HEK293 (cell line): ENCODE measurements at regions not wholly inside any gene's neighbourhood (a gene's known extent, or its start where the extent isn't known, plus 50 kb on each side); places are given as distances from the start of the nearest gene placed in this dataset.

Source experiments
- SP7 ChIP-seq: fragments of 450-650 bp; formaldehyde crosslinking; IDR thresholded peaks from 2 replicates; pipeline ENCODE4 v1.5.1; 2016; ENCODE audit warnings: missing biosample characterization, missing genetic modification characterization
- ZBTB17 ChIP-seq: fragments of 450-650 bp; formaldehyde crosslinking; IDR thresholded peaks from 2 replicates; pipeline ENCODE4 v1.5.1; 2016; ENCODE audit warnings: missing biosample characterization, missing genetic modification characterization
- ZFP69B ChIP-seq: fragments of 450-650 bp; formaldehyde crosslinking; IDR thresholded peaks from 2 replicates; pipeline ENCODE4 v1.5.1; 2016; ENCODE audit warnings: missing biosample characterization, missing genetic modification characterization
- ZNF133 ChIP-seq: fragments of 450-650 bp; formaldehyde crosslinking; IDR thresholded peaks from 2 replicates; pipeline ENCODE4 v1.5.1; 2016; ENCODE audit warnings: missing biosample characterization, missing genetic modification characterization
- ZNF274 ChIP-seq, 2 experiments: fragments of 200-500 bp in 1 of 2; fragments of 450-650 bp in 1 of 2; sonication (Bioruptor generic) in 1 of 2; formaldehyde crosslinking in 1 of 2; IDR thresholded peaks; 2 replicates each; pipeline versions ENCODE4 v1.5.1 to v1.6.1; 2014 to 2016; ENCODE audit warnings: borderline replicate concordance in 1 of 2, inconsistent platforms in 1 of 2, low read length in 1 of 2, missing biosample characterization in 1 of 2, missing genetic modification characterization in 1 of 2
- ZNF302 ChIP-seq: fragments of 450-650 bp; formaldehyde crosslinking; IDR thresholded peaks from 2 replicates; pipeline ENCODE4 v1.5.1; 2016; ENCODE audit warnings: missing biosample characterization, missing genetic modification characterization, low read depth
- ZNF324 ChIP-seq: fragments of 450-650 bp; formaldehyde crosslinking; IDR thresholded peaks from 2 replicates; pipeline ENCODE4 v1.5.1; 2016; ENCODE audit warnings: missing biosample characterization, missing genetic modification characterization
- ZNF514 ChIP-seq: fragments of 450-650 bp; formaldehyde crosslinking; IDR thresholded peaks from 2 replicates; pipeline ENCODE4 v1.5.1; 2016; ENCODE audit warnings: missing biosample characterization, missing genetic modification characterization
- TF ChIP-seq, protein P1 (sequence below): fragments of 450-650 bp; formaldehyde crosslinking; IDR thresholded peaks from 2 replicates; pipeline ENCODE4 v1.5.1; 2016; ENCODE audit warnings: missing biosample characterization, missing genetic modification characterization
- TF ChIP-seq, protein P2 (sequence below): fragments of 450-650 bp; formaldehyde crosslinking; IDR thresholded peaks from 2 replicates; pipeline ENCODE4 v1.5.1; 2017; ENCODE audit warnings: missing biosample characterization, missing genetic modification characterization

DNA sequence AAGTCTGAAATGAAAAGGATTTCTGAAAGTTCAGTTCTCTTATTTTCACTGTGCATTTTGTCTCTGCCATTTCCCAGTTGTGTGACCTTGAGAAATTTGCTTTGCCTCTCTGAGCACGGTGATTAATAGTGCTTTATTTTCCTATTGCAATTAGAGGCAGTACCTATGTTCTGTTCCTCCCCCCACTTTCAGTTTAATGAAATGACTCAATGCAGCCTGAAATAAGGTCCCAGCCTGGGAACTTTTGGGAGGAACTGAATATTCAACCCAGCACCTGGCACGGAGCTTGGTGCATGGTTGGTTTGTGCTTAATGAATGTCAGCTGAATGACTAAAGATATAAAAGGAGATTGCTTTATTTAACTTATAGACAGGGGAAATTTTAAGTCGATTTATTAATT is 352.6 kb downstream of the PDCD6IP start:
- TF ChIP-seq, protein P1, sequence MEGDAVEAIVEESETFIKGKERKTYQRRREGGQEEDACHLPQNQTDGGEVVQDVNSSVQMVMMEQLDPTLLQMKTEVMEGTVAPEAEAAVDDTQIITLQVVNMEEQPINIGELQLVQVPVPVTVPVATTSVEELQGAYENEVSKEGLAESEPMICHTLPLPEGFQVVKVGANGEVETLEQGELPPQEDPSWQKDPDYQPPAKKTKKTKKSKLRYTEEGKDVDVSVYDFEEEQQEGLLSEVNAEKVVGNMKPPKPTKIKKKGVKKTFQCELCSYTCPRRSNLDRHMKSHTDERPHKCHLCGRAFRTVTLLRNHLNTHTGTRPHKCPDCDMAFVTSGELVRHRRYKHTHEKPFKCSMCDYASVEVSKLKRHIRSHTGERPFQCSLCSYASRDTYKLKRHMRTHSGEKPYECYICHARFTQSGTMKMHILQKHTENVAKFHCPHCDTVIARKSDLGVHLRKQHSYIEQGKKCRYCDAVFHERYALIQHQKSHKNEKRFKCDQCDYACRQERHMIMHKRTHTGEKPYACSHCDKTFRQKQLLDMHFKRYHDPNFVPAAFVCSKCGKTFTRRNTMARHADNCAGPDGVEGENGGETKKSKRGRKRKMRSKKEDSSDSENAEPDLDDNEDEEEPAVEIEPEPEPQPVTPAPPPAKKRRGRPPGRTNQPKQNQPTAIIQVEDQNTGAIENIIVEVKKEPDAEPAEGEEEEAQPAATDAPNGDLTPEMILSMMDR (tag by site-specific recombination) = no peak
- TF ChIP-seq ZNF133 (no peak), ZNF302 (tag by site-specific recombination) (no peak), ZNF324 (tag by site-specific recombination) (no peak), ZBTB17 (tag by site-specific recombination) (no peak), ZNF274 (IDR thresholded peaks at IDR 0.05; ENCODE audit: low read length) (no peak), ZNF274 (tag by site-specific recombination; IDR thresholded peaks at IDR 0.05; ENCODE audit: borderline replicate concordance) (no peak), ZFP69B (tag by site-specific recombination) (no peak), SP7 (tag by site-specific recombination) (no peak), ZNF514 (tag by site-specific recombination) (no peak)
- TF ChIP-seq, protein P2, sequence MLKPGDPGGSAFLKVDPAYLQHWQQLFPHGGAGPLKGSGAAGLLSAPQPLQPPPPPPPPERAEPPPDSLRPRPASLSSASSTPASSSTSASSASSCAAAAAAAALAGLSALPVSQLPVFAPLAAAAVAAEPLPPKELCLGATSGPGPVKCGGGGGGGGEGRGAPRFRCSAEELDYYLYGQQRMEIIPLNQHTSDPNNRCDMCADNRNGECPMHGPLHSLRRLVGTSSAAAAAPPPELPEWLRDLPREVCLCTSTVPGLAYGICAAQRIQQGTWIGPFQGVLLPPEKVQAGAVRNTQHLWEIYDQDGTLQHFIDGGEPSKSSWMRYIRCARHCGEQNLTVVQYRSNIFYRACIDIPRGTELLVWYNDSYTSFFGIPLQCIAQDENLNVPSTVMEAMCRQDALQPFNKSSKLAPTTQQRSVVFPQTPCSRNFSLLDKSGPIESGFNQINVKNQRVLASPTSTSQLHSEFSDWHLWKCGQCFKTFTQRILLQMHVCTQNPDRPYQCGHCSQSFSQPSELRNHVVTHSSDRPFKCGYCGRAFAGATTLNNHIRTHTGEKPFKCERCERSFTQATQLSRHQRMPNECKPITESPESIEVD (tag by site-specific recombination) = no peak
